Lower leg skin (tissue), 4 donors: ENCODE measurements at regions not wholly inside any gene's neighbourhood (a gene's known extent, or its start where the extent isn't known, plus 50 kb on each side); places are given as distances from the start of the nearest gene placed in this dataset.
"Not testable (repeated sequence)": the region's sequence is repeated elsewhere in the genome, so short reads cannot be mapped to it uniquely, and the experiment has no call there.

Experiments used
- DNase-seq, 2 donors: peaks; one replicate each; pipeline ENCODE4 v3.0.0-alpha.2; 2019; ENCODE audit warnings: low spot score in 2 of 2
- H3K4me3 ChIP-seq: fragments of 200-600 bp; sonication (generic); 2 replicates; pipeline ENCODE4 v1.5.1; 2017; ENCODE audit warnings: mild to moderate bottlenecking, low read depth; ENCODE audit not compliant: poor library complexity, severe bottlenecking
- POLR2A ChIP-seq, 2 donors: fragments of 450-650 bp; IDR thresholded peaks; one replicate each; pipeline ENCODE4 v1.6.1; 2016 to 2017; ENCODE audit warnings: antibody characterized with exemption in 2 of 2, mild to moderate bottlenecking in 1 of 2, moderate library complexity in 1 of 2
- WGBS, 2 donors: methylation state at CpG; one replicate each; pipeline ENCODE4 v1.1.5; 2018; 5-methylcytosine and 5-hydroxymethylcytosine counted together
- intact Hi-C: fragments of 100-400 bp; cut with DNase I; formaldehyde crosslinking; loops from one replicate; pipeline ENCODE4 v1.15.0; 2023; ENCODE audit warnings: low total_unique reads
- TF ChIP-seq, protein P1 (sequence below), 3 donors: fragments of 450-650 bp; IDR thresholded peaks; one replicate each; pipeline ENCODE4 v1.5.1; 2016; ENCODE audit warnings: antibody characterized with exemption in 3 of 3, mild to moderate bottlenecking in 3 of 3, moderate library complexity in 2 of 3

- intact Hi-C loops: no loop called here
- DNase-seq: no peak
- no peak for TF ChIP-seq POLR2A (IDR thresholded peaks at IDR 0.05)
- TF ChIP-seq, protein P1, sequence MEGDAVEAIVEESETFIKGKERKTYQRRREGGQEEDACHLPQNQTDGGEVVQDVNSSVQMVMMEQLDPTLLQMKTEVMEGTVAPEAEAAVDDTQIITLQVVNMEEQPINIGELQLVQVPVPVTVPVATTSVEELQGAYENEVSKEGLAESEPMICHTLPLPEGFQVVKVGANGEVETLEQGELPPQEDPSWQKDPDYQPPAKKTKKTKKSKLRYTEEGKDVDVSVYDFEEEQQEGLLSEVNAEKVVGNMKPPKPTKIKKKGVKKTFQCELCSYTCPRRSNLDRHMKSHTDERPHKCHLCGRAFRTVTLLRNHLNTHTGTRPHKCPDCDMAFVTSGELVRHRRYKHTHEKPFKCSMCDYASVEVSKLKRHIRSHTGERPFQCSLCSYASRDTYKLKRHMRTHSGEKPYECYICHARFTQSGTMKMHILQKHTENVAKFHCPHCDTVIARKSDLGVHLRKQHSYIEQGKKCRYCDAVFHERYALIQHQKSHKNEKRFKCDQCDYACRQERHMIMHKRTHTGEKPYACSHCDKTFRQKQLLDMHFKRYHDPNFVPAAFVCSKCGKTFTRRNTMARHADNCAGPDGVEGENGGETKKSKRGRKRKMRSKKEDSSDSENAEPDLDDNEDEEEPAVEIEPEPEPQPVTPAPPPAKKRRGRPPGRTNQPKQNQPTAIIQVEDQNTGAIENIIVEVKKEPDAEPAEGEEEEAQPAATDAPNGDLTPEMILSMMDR (IDR thresholded peaks at IDR 0.05): no peak
- 79% methylated on average over 5 of the region's 5 CpGs for WGBS, 2 donors
- no peak overlapping the region for H3K4me3 ChIP-seq
Observed at GRCh38 chr11:47928426-47928825, 51.9 kb upstream of the PTPRJ start.

GRCh38 chr11:47924184-47924691, 56.1 kb upstream of the PTPRJ start:
- no peak for DNase-seq
- intact Hi-C loops: no loop called here
- no peak for TF ChIP-seq POLR2A (IDR thresholded peaks at IDR 0.05)
- TF ChIP-seq, protein P1 (IDR thresholded peaks at IDR 0.05): no peak
- no peak overlapping the region for H3K4me3 ChIP-seq
- WGBS, 2 donors: 32 to 39% methylated on average over 8 of the region's 8 CpGs

- no peak for DNase-seq
- TF ChIP-seq, protein P1 (IDR thresholded peaks at IDR 0.05): no peak
- TF ChIP-seq POLR2A (IDR thresholded peaks at IDR 0.05): no peak
- 23 to 33% methylated on average over 4 of the region's 4 CpGs for WGBS, 2 donors
- intact Hi-C loops: no loop called here
- no peak overlapping the region for H3K4me3 ChIP-seq
Observed at GRCh38 chr11:47923667-47924066, 56.7 kb upstream of the PTPRJ start.

GRCh38 chr11:47921080-47921555, 59.2 kb upstream of the PTPRJ start:
- WGBS, 2 donors: 87 to 92% methylated on average over 6 of the region's 6 CpGs
- DNase-seq, intact Hi-C loops, H3K4me3 ChIP-seq: not testable (repeated sequence)

DNA sequence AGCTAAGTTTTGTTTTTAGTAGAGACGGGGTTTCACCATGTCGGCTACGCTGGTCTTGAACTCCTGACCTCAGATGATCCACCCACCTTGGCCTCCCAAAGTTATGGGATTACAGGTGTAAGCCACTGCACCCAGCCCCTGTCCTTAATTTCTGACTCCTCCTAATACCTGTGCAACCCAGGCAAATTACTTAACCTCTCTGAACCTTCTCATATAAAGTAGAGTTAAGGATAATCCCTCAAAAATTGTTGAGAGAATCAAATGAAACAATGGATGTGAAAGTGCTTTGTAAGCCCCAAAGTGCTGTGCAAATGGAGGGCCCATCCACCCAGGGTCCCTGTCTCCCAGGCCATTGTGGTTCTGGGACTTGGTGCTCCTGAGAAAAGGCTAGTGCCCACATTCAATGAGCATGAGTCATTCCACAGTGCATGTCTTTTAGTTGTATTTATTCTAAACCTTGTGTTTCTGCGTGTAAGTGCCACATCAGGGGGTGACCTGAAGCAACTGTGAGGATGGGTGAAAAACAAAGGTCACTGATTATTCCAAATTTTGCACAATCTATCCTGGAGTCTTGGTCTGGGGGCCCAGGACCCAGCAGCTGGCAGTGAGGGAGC, 61.4 kb upstream of the PTPRJ start:
- 78 to 79% methylated on average over 4 of the region's 4 CpGs for WGBS, 2 donors
- H3K4me3 ChIP-seq: no peak overlapping the region
- DNase-seq: no peak
- intact Hi-C loops: no loop called here
- TF ChIP-seq, protein P1 (IDR thresholded peaks at IDR 0.05): no peak
- TF ChIP-seq POLR2A (IDR thresholded peaks at IDR 0.05): no peak

DNA sequence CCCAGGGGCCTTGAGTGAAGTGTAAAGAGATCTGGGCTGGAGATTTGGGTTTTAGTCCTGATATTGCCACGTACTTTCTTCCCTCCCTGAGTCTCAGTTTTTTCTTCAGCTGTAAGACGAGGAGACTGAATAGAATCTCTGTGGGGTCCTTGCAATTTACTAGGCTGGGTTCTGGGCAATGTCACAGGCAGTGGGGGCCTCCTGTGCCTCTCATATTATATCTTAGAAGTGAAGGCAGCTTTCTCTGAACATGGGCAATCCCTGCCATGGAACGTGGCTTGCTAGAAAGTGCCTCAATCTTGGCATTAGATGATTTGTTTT, 62.0 kb upstream of the PTPRJ start:
- intact Hi-C loops: no loop called here
- DNase-seq: no peak
- TF ChIP-seq POLR2A (IDR thresholded peaks at IDR 0.05): no peak
- TF ChIP-seq, protein P1 (IDR thresholded peaks at IDR 0.05): no peak
- 16 to 18% methylated on average over 3 of the region's 3 CpGs for WGBS, 2 donors
- no peak overlapping the region for H3K4me3 ChIP-seq
